Ishikawa (cell line): ENCODE measurements at regions not wholly inside any gene's neighbourhood (a gene's known extent, or its start where the extent isn't known, plus 50 kb on each side); places are given as distances from the start of the nearest gene placed in this dataset.

Experiments
- CEBPB ChIP-seq: IDR thresholded peaks from 2 replicates; pipeline ENCODE4 v1.6.1; 2012
- CREB1 ChIP-seq: IDR thresholded peaks from 2 replicates; pipeline ENCODE4 v1.6.1; 2012; ENCODE audit warnings: low read depth
- EGR1 ChIP-seq: IDR thresholded peaks from 2 replicates; pipeline ENCODE4 v1.6.1; 2012
- EP300 ChIP-seq: IDR thresholded peaks from 2 replicates; pipeline ENCODE4 v1.6.1; 2012; ENCODE audit warnings: borderline replicate concordance
- FOXM1 ChIP-seq: IDR thresholded peaks from 2 replicates; pipeline ENCODE4 v1.6.1; 2012; ENCODE audit warnings: low read depth, borderline replicate concordance
- NFIC ChIP-seq: IDR thresholded peaks from 2 replicates; pipeline ENCODE4 v1.6.1; 2012
- RAD21 ChIP-seq: IDR thresholded peaks from 2 replicates; pipeline ENCODE4 v1.6.1; 2012; ENCODE audit warnings: low read depth
- TAF1 ChIP-seq: IDR thresholded peaks from 2 replicates; pipeline ENCODE4 v1.6.1; 2012; ENCODE audit warnings: low read depth, mild to moderate bottlenecking
- TCF12 ChIP-seq: IDR thresholded peaks from 2 replicates; pipeline ENCODE4 v1.6.1; 2012; ENCODE audit warnings: low read depth
- TEAD4 ChIP-seq: IDR thresholded peaks from 2 replicates; pipeline ENCODE4 v1.6.1; 2012
- YY1 ChIP-seq: IDR thresholded peaks from 2 replicates; pipeline ENCODE4 v1.6.1; 2012; ENCODE audit warnings: low read depth
- ZBTB7A ChIP-seq: IDR thresholded peaks from 2 replicates; pipeline ENCODE4 v1.6.1; 2012; ENCODE audit warnings: low read depth
- TF ChIP-seq, protein P1 (sequence below): IDR thresholded peaks from 2 replicates; pipeline ENCODE4 v1.6.1; 2012
- TF ChIP-seq, protein P2 (sequence below): IDR thresholded peaks from 2 replicates; pipeline ENCODE4 v1.6.1; 2012
- TF ChIP-seq, protein P3 (sequence below): IDR thresholded peaks from 2 replicates; pipeline ENCODE4 v1.6.1; 2012; ENCODE audit warnings: low read depth, mild to moderate bottlenecking

DNA sequence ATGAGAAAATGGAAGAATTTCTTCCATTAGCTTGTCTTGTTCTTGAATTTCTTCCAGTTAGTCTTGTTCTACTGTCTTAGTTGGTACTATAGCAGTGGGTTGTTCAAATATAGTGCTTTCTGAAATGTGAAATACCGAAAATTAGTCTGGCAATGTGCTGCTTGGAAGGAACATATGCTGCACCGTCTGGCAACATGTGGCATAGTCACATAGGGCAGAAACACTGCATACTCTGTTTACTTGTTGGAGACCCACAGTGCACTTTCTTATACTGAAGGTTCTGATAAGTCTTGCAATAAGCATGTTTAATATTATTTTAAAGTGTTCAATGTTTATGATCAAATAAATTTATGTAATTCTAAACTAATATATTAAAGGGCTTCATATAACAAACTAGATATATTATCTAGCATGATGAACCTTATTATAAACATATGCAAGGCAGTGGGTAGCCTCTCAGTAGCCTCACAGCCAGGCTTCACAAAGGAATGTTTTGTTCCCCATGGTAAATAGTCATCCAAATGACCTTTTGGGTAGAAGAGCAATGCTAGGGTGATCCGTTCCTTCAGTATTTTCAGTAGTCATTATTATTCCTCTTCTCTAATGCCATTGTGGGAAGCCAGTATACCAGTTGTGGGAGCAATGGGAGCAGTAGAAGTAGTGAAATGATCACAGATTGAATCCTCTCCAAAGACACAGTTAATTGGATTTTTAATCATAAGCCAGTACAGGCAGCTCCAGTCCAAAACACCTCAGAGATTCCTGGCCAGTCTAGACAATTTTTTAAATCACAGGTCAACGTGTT, 1106.7 kb downstream of the DTWD2 start:
- no peak for TF ChIP-seq TEAD4

DNA sequence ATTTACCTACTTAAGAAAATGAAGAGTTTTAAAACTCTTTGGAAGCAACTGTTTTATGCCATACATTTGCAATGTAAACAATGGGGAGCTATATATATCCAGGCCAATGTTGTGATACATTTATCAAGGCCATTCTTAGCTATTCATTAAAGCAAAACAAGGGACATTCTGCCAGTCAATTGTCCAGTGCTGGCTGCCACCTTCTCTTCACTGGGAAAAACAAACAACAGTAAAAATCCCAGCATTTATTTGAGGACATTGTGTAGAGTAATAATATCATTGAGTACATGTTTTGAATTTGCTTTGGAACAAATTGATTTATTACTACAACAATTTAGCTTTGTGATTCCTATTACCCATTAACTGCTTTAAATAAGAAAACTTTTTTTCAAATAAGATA, 1107.4 kb downstream of the DTWD2 start:
- TF ChIP-seq RAD21 (no peak), EP300 (no peak), TCF12 (no peak), YY1 (no peak), EGR1 (no peak), TEAD4 (no peak), CEBPB (no peak), TAF1 (no peak), FOXM1 (no peak), CREB1 (no peak), ZBTB7A (no peak), NFIC (no peak)
- TF ChIP-seq, protein P1, sequence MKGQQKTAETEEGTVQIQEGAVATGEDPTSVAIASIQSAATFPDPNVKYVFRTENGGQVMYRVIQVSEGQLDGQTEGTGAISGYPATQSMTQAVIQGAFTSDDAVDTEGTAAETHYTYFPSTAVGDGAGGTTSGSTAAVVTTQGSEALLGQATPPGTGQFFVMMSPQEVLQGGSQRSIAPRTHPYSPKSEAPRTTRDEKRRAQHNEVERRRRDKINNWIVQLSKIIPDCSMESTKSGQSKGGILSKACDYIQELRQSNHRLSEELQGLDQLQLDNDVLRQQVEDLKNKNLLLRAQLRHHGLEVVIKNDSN = no peak
- TF ChIP-seq, protein P2, sequence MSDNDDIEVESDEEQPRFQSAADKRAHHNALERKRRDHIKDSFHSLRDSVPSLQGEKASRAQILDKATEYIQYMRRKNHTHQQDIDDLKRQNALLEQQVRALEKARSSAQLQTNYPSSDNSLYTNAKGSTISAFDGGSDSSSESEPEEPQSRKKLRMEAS = no peak
- TF ChIP-seq, protein P3, sequence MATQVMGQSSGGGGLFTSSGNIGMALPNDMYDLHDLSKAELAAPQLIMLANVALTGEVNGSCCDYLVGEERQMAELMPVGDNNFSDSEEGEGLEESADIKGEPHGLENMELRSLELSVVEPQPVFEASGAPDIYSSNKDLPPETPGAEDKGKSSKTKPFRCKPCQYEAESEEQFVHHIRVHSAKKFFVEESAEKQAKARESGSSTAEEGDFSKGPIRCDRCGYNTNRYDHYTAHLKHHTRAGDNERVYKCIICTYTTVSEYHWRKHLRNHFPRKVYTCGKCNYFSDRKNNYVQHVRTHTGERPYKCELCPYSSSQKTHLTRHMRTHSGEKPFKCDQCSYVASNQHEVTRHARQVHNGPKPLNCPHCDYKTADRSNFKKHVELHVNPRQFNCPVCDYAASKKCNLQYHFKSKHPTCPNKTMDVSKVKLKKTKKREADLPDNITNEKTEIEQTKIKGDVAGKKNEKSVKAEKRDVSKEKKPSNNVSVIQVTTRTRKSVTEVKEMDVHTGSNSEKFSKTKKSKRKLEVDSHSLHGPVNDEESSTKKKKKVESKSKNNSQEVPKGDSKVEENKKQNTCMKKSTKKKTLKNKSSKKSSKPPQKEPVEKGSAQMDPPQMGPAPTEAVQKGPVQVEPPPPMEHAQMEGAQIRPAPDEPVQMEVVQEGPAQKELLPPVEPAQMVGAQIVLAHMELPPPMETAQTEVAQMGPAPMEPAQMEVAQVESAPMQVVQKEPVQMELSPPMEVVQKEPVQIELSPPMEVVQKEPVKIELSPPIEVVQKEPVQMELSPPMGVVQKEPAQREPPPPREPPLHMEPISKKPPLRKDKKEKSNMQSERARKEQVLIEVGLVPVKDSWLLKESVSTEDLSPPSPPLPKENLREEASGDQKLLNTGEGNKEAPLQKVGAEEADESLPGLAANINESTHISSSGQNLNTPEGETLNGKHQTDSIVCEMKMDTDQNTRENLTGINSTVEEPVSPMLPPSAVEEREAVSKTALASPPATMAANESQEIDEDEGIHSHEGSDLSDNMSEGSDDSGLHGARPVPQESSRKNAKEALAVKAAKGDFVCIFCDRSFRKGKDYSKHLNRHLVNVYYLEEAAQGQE = no peak

DNA sequence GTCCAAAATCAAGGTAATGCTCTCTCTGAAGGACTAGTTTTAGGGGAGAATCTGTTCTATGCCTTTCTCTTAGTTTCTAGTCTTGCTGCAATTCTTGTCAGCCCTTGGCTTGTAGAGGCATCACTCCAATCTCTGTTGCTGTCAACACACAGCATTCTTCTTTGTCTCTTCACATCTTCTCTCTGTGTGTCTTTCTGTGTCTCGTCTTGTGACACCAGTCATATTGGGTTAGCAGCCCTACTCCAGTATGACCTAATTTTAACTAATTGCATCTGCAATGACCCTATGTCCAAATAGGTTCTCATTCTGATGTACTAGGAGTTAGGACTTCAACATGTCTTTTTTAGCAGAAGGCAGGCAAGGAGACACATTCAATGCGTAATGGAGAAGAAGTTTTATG, 1110.6 kb downstream of the DTWD2 start:
- TF ChIP-seq EGR1 (no peak), TCF12 (no peak), CEBPB (no peak), RAD21 (no peak), CREB1 (no peak)
- TF ChIP-seq, protein P2 = no peak

- no peak for TF ChIP-seq FOXM1
- TF ChIP-seq, protein P2 = no peak
- no peak for TF ChIP-seq TCF12
- TF ChIP-seq, protein P3 = no peak
- TF ChIP-seq EP300 = no peak
- no peak for TF ChIP-seq CREB1
- no peak for TF ChIP-seq CEBPB
- no peak for TF ChIP-seq RAD21
- TF ChIP-seq, protein P1 = no peak
- no peak for TF ChIP-seq EGR1
- no peak for TF ChIP-seq NFIC
- TF ChIP-seq TAF1 = no peak
Measured at GRCh38 chr5:117872798-117873368, 1115.5 kb downstream of the DTWD2 start.

DNA sequence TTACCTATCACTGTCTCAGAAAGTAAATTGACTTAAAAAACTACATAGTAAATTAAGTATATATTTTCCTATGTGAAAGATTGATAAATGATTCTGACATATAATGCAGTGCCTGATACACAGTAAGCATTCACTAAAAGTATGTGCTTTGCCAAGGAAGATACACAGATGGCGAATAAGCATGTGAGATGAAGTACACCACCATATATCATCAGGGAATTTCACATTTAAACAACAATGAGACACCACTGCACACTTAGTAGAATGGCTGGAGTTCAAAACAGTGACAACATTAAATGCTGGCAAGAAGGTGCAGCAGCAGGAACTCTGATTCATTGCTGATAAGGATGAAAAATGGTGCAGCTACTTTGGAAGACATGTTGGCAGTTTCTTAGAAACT, 1118.8 kb downstream of the DTWD2 start:
- TF ChIP-seq ZBTB7A = no peak
- no peak for TF ChIP-seq FOXM1
- TF ChIP-seq, protein P2 = no peak
- TF ChIP-seq CEBPB = no peak
- TF ChIP-seq, protein P1 = no peak
